GM19463 (cell line): ENCODE measurements at regions not wholly inside any gene's neighbourhood (a gene's known extent, or its start where the extent isn't known, plus 50 kb on each side); places are given as distances from the start of the nearest gene placed in this dataset.

Experiments used
- ATAC-seq: cut with Tn5 transposase; IDR thresholded peaks from one replicate; pipeline ENCODE4 v1.9.1; 2021; ENCODE audit warnings: mild to moderate bottlenecking, moderate library complexity; ENCODE audit not compliant: unreplicated experiment

DNA sequence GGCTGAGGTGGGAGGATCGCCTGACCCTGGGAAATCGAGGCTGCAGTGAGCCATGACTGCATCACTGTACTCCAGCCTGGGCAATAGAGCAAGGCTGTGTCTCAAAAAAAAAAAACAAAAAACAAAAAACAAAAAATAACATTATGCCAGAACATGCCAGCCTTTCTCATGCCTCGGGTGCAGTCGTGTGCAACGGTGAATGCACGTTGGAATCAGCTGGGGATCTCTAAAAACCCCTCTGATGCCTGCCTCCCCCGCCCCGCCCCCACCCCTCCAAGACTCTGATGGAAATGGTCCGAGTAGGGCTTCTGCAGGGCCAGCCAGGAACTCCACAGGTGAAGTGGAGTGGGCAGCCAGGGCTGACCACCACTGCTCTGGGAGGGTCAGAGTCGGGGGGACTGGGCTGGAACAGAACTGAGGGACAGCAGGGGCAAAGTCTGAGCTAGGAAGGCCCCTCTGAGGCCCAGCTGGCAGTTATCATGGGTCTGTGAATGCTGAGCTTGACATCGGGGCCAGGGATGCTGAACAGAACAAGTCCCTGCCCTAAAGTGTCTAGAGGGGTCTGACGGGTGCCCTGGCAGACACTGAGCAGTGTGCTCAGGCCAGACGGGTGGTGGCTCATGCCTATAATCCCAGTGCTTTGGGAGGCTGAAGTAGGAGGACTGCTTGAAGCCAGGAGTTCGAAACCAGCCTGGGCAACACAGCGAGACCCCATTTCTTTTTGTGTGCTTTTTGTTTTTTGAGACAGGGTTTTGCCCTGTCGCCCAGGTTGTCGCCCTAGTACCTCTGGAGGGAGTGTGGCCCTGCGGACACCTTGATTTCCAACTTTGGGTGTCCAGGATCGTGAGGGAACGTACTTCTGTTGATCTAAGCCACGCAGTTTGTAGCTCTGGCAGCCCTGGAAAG is 193.4 kb upstream of the GSE1 start:
- ATAC-seq = no peak

DNA sequence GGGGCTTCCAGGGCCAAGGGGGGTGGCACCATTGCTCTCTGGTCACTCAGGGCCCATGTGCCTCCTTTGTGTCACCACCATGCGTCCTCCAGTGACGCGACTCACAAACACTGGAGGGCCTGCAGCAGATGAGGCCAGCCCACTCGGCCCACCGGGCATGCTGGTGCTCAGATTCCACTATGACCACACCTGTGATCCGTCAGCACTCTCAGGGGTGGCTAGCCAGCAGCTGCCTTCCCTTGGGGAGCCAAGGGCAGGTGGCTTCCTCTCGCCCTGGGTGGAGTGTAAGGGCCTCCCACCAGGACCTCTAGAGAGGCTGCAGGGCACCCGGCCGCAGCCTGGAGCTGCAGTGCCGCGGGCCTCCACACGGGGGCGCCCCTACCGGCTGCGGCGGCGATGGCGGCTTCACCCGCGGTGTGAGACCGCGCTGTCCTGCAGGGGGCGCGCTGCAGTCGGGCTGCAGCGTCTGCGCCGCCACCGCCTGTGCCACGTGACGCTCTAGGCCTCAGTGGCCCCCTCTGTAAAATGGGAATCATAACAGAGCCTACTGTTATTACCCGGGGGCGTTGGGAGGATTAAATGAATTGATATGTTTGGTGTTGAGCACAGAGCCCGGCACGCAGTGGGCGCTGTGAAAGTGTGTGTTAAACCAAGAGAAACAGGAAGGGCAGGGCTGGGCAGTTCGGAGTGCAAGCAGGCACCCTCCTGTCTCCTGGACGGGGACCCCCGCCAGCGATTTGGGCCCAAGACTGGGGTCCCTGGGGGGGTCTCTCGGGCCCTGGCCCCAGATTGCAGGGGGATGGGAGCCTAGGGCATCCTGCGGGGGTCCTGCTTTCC is 192.4 kb upstream of the GSE1 start:
- no peak for ATAC-seq

DNA sequence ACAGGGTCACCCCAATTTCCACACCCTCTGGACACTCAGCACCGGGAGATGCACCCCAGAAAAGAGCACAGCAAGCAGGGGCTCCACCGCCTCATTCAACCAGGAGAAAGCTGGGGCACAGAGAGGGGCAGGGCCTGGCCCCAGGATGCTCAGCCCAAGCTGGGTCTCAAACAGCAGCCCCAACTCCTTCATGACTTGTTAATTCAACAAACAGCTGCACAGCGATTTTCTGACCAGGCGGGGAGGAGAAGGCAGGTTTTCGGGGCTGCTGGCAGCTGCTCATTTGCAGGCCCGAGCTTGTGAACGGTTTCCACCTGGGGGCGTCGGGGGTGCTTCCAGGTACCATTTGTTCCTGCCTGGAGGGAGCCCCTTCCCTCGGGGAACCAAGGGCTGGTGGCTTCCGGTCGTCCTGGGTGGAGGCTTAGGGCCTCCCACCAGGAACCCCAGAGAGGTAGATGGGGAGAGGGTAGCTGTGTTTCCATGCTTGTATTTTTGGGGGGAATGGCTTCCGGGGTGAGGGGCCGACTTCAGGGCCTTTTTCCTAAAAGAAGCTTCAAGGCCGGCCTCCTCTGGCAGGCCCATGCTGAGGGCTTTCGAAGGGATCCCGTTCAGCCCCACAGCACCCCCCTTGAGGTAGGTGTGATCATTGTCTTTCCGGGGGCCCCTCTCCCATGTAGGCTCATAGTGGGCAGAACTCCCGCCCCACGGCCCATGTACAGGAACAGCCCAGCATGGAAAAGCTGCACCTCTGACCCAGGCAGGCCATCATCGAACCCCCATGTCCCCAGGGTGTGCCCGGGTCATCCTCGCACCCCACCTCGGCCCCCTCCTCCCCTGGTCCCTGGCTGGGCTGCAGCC is 191.6 kb upstream of the GSE1 start:
- no peak for ATAC-seq

DNA sequence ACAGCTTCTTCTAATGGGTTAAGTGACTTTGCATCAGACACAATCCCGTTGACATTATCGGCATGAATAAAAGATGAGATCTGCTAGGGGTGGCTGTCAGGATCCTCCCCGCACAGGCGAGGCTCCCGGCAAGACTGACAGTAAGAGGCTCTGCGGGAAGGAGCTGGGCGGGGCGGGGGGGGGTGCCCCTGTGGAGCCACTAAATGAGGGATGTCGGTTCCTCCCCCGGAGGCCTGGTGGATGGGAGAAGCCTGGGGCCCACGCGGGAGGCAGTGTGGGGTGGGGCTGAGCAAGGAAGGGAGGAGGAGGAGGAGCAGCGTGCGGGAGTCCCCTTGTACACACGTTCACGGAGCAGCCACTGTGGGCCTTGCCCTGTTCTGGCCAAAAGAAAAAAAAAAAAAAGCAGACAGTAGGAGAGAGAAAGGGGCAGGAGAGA is 190.9 kb upstream of the GSE1 start:
- ATAC-seq = no peak

DNA sequence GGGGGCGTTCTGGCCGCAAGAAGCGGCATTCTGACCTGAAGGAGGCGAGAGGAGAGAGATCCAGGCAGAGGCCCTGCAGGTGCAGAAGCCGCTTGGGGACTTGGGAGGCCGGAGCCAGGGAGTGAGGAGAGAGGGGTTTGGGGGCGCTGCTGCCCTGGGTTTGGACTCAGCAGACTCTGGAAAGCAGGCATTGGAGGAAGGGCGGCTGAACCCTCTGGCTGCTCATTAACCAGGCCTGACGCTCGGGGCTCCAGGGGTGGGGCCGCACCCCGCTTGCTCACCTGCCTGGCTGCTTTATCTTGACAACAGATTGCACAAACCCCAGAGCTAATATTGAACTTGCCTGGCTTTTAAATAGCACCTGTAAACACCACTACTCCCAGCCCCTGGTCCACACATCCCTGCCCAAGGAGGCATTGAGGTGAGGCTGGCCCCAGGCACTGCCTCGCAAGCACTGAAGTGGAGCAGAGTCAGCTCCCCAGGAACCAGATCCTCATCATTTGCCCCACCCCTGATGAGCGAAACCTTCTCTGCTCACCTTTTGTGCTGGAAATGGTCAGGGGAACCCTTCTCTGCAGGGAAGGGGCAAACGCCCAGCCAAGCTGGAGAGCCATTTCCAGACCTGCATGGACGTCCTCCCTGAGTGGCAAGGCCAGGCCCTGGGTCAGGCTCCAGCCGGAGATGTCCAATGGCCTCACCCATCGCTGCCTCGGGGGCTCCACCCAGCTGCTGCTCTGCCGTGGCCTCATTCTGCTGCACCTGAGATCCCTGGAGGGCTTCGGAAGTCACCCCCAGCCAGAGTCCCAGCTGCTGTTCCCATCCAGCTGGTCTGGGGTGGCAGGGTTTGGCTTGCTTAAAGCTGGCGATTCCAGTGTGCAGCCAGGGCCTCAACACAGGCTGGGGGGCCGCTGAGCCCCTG is 190.2 kb upstream of the GSE1 start:
- no peak for ATAC-seq

- ATAC-seq = no peak
These were observed 189.5 kb upstream of the GSE1 start for GRCh38 chr16:85423631-85424030.

- ATAC-seq = no peak
These were observed 188.7 kb upstream of the GSE1 start for GRCh38 chr16:85424260-85425073.

DNA sequence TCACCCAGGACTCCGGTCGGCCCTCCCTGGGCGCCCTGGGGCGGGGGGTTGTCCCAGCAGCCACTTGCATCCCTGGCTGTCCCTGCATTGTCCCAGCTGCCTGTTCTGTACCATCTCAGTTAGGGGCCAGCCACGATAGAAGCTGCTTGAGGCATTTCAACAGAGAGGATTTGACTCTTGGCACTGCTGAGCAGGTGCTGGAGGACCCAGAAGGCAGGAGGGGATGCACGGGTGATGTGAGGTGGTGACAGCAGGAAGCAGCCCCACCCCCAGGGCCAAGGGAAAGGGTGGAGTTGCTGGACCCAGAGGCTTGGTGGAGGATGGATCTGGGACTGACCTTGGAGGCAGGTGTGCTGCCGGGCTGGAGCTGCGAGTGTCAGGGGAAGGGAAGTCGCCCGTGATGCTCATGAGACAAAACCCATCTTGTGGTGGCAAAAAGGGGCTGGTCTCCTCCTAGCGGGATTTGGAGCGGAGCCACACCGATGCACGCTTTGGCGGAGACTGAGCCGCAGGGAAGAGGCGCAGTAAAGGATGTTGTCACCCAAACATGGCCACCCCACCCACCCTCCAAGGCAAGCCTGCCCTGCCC is 188.0 kb upstream of the GSE1 start:
- ATAC-seq = no peak

GRCh38 chr16:85426806-85427205 is 186.3 kb upstream of the GSE1 start:
- ATAC-seq = no peak

DNA sequence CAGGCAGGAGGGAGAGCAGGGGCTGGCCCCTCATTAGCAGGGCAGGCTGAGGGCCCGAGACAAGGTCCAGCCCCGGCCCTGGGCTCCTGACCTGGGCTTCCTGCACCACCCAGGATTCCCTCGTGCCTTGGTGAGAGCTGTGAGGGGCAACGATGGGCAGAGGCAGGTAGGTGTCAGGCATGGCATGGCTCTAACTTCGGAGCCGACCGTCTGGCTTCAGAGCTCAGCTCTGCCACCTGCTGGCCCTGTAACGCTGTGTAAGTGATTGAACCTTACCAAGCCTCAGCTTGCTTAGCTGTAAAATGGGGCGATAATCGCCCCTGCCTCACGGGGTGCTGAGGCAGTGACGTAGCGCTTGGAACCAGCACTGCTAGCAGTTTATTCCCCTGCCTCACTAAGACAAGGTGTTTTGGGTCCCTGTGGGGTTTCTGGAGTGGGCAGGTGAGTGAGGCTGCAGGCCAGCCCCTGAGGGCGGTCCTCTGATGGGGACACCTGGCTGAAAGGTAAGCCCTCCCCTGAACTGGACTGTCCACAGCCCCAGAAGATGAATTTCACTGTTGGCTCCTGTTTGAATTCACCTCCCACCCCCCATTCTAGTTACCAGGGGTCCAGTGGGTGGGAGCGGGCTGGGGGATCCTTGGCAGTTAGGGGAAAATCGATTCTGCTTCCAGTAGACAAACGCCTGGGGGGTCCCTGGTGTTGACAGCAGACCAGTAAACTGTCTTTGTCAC is 184.8 kb upstream of the GSE1 start:
- ATAC-seq = no peak

- no peak for ATAC-seq
These were observed 184.0 kb upstream of the GSE1 start for GRCh38 chr16:85428899-85429775.

DNA sequence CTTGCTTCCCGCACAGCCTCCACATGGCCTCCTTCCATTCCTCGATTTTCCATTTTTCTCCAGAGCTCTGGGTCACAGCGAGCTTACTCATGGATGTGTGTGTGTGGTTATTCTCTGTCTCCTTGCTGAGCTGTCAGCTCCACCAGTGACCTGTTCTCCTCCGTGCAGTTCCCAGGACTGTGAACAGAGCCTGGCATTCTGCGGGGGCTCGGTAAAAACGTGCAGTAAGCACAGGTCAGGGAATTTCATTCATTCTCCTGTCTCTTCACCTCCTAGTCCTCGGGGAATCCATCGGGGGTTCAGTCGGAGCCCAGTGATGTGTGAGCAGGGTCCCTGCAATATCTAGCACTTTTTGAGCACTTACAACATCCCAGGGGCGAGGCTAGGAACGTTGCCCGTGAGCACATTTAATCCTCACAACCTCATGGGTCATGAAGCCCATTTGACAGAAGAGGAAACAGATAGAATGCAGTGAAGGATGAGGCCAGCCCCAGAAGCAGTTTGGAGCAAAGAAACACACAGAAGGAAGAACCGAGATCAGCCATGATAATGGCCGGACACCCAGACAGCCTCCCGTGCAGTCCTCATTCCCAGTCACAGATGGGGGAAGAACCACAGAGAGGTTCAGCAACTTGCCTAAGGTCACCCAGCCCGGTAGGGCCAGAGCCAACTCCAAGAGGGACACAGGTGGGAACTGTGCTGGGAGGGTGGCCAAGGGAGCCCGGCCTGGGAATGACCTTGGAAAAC is 183.2 kb upstream of the GSE1 start:
- no peak for ATAC-seq

DNA sequence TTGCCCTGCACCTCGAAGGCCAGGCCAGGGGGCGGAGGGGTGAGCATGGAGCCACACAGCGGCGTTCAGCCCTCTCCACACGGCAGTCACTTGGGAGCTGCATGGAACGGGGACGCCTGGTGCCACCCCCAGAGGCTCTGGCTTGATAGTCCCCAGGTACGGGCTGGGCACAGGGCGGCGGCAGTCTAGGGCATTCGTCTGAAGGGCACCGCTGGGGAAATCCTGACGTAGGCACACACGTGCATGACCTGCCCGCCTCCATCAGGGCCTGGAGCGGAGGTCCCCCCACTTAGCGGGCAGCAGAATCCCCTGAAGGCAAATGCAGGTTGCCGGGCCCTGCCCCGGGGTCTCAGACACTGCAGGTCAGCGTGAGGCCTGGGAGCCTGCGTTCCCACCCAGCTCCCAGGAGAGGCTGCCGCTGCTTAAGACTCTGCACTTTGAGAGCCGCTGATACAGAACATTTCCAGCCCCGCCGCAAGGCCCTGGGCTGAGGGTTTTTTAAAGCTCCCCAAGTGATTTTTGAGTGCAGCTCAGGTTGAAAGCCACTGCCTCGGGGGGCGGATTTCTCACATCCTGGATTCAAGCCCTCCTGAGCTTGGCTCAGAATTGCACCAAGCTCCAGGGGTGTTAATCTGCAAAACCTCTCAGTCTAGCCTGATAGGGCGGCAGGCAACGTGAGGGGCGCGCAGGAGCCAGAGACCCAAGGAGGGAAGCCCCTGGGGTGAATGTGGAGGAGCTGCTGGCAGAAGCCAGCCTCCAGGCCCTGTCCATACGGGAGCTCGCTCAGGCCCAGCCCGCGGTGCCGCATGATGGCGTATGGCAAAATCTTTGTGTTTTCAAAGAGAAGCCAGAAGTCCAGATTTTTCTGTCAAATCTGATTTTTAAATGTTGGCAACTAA is 182.3 kb upstream of the GSE1 start:
- ATAC-seq = no peak

DNA sequence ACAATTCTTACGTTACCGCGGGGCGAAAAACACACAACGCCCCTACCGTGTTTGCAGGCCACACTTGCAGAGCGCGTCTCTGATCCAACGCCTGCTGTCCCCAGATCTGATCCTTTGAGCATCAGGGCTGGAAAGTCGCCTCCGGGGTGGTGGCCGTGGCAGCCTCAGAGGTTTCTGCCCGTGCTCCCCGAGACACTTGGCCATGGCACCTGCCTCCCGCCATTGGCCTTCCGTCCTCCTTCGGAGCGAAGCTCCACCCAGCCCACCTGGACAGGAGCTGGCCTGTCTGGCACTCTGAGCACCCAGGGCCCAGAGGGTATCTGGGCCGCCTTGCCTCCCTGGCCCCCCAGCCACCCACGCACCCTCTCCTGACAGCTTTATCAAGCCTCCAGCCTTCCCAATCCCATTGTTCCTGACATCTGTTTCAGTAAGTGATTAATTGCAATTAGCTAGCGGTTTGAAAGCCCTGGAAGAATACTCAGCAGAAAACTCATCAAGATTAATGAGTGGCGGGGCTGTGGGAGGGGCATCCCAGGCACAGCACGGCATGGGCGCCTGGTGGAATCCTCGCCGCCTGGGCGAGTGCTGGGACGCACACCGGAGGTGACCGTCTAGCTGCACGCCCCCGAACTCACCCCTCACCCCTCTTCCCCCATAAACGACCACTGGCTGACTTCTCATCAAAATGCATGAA is 181.5 kb upstream of the GSE1 start:
- ATAC-seq = no peak

- ATAC-seq = no peak
These were observed 180.5 kb upstream of the GSE1 start for GRCh38 chr16:85432606-85433005.
